ENCODE measurements at regions not wholly inside any gene's neighbourhood (a gene's known extent, or its start where the extent isn't known, plus 50 kb on each side); places are given as distances from the start of the nearest gene placed in this dataset.
A peak's percentile ranks its signal among the peaks of the same experiment; 100 is the strongest.

- DNase-seq = no peak
Measured at GRCh38 chr4:184309241-184310170, 91.8 kb upstream of the ENPP6 start.

GRCh38 chr4:184306949-184307348 lies 89.3 kb upstream of the ENPP6 start:
- no peak for DNase-seq

- no peak for DNase-seq
Measured at GRCh38 chr4:184306470-184306869, 88.8 kb upstream of the ENPP6 start.

GRCh38 chr4:184300816-184301215 lies 83.1 kb upstream of the ENPP6 start:
- no peak for DNase-seq

GRCh38 chr4:184298254-184298653 lies 80.6 kb upstream of the ENPP6 start:
- no peak for DNase-seq

GRCh38 chr4:184295206-184295605 lies 77.5 kb upstream of the ENPP6 start:
- no peak for DNase-seq

GRCh38 chr4:184294606-184295133 lies 77.0 kb upstream of the ENPP6 start:
- DNase-seq = no peak

GRCh38 chr4:184293552-184293951 lies 75.9 kb upstream of the ENPP6 start:
- no peak for DNase-seq

- no peak for DNase-seq
Measured at GRCh38 chr4:184292877-184293276, 75.2 kb upstream of the ENPP6 start.

GRCh38 chr4:184292465-184292867 lies 74.8 kb upstream of the ENPP6 start:
- no peak for DNase-seq

- no peak for DNase-seq
Measured at GRCh38 chr4:184289179-184289535, 71.5 kb upstream of the ENPP6 start.

GRCh38 chr4:184288451-184289178 lies 70.9 kb upstream of the ENPP6 start:
- no peak for DNase-seq

- DNase-seq = no peak
Measured at GRCh38 chr4:184287697-184288255, 70.1 kb upstream of the ENPP6 start.

GRCh38 chr4:184286358-184286757 lies 68.7 kb upstream of the ENPP6 start:
- no peak for DNase-seq

- no peak for DNase-seq
Measured at GRCh38 chr4:184284742-184285141, 67.1 kb upstream of the ENPP6 start.

- no peak for DNase-seq
Measured at GRCh38 chr4:184284336-184284690, 66.6 kb upstream of the ENPP6 start.

- no peak for DNase-seq
Measured at GRCh38 chr4:184283659-184284335, 66.1 kb upstream of the ENPP6 start.

- no peak for DNase-seq
Measured at GRCh38 chr4:184282895-184283654, 65.4 kb upstream of the ENPP6 start.

- peak; percentile 59 for DNase-seq
Measured at GRCh38 chr4:184282251-184282713, 64.6 kb upstream of the ENPP6 start.

GRCh38 chr4:184281231-184282139 lies 63.8 kb upstream of the ENPP6 start:
- DNase-seq = no peak

- DNase-seq = peak; percentile 63
Measured at GRCh38 chr4:184280591-184281071, 63.0 kb upstream of the ENPP6 start.
